ENCODE measurements at regions not wholly inside any gene's neighbourhood (a gene's known extent, or its start where the extent isn't known, plus 50 kb on each side); places are given as distances from the start of the nearest gene placed in this dataset.
A peak's percentile ranks its signal among the peaks of the same experiment; 100 is the strongest.

DNA sequence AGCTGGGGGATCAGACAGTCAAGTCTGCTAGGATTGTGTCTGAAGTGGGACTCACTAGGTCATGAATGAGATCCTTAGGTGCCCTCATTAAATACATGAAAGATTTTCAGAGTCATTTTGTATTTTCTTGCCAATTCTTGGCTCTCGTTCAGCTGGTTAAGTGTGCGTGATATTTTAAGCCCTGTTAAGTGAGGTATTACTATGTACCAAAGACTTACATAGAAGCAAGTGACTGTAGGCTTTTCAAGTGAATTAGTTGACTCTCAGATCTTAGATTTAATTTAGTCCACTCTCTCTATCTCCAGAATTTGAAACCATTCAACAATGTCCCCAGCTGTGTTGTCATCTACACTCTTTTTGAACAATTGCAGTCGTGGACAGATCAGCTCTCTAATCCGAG, 219.4 kb downstream of the FOXL1 start:
- no peaks in the 10 kb centered on the region for H3K9me3 Mint-ChIP-seq (ENCODE audit: unreplicated experiment)
- no peak overlapping the region for H3K4me3 Mint-ChIP-seq (ENCODE audit: unreplicated experiment)
- no peaks in the 10 kb centered on the region for H3K36me3 Mint-ChIP-seq (ENCODE audit: low read depth, unreplicated experiment)
- no peak for TF ChIP-seq CTCF (IDR thresholded peaks at IDR 0.05; ENCODE audit: unreplicated experiment)
- no peaks in the 10 kb centered on the region for H3K27me3 Mint-ChIP-seq (ENCODE audit: unreplicated experiment)
- peaks cover 29% of the 10 kb centered on the region for H3K4me1 Mint-ChIP-seq (ENCODE audit: unreplicated experiment)
- DNase-seq (ENCODE audit: low spot score), result no peak
- H3K27ac Mint-ChIP-seq (ENCODE audit: unreplicated experiment), result peak overlapping the region; percentile 84

- H3K27me3 Mint-ChIP-seq (ENCODE audit: unreplicated experiment), result no peaks in the 10 kb centered on the region
- no peak for DNase-seq (ENCODE audit: low spot score)
- H3K4me3 Mint-ChIP-seq (ENCODE audit: unreplicated experiment), result no peak overlapping the region
- no peaks in the 10 kb centered on the region for H3K9me3 Mint-ChIP-seq (ENCODE audit: unreplicated experiment)
- peaks cover 29% of the 10 kb centered on the region for H3K4me1 Mint-ChIP-seq (ENCODE audit: unreplicated experiment)
- no peaks in the 10 kb centered on the region for H3K36me3 Mint-ChIP-seq (ENCODE audit: low read depth, unreplicated experiment)
- TF ChIP-seq CTCF (IDR thresholded peaks at IDR 0.05; ENCODE audit: unreplicated experiment), result no peak
- H3K27ac Mint-ChIP-seq (ENCODE audit: unreplicated experiment), result no peak overlapping the region
Observed at GRCh38 chr16:86798247-86799041, 220.1 kb downstream of the FOXL1 start.

- no peak for TF ChIP-seq CTCF (IDR thresholded peaks at IDR 0.05; ENCODE audit: unreplicated experiment)
- Mint-ChIP-seq H3K27ac (ENCODE audit: unreplicated experiment) (no peak overlapping the region), H3K36me3 (ENCODE audit: low read depth, unreplicated experiment) (no peaks in the 10 kb centered on the region), H3K4me3 (ENCODE audit: unreplicated experiment) (no peak overlapping the region), H3K4me1 (ENCODE audit: unreplicated experiment) (peaks cover 29% of the 10 kb centered on the region), H3K9me3 (ENCODE audit: unreplicated experiment) (no peaks in the 10 kb centered on the region), H3K27me3 (ENCODE audit: unreplicated experiment) (peaks cover 4% of the 10 kb centered on the region)
- DNase-seq (ENCODE audit: low spot score), result no peak
Observed at GRCh38 chr16:86799367-86799766, 221.0 kb downstream of the FOXL1 start.

GRCh38 chr16:86800894-86801293, 222.5 kb downstream of the FOXL1 start:
- Mint-ChIP-seq H3K27me3 (ENCODE audit: unreplicated experiment) (peaks cover 5% of the 10 kb centered on the region), H3K36me3 (ENCODE audit: low read depth, unreplicated experiment) (no peaks in the 10 kb centered on the region), H3K27ac (ENCODE audit: unreplicated experiment) (no peak overlapping the region), H3K4me1 (ENCODE audit: unreplicated experiment) (peaks cover 27% of the 10 kb centered on the region), H3K4me3 (ENCODE audit: unreplicated experiment) (no peak overlapping the region), H3K9me3 (ENCODE audit: unreplicated experiment) (no peaks in the 10 kb centered on the region)
- TF ChIP-seq CTCF (IDR thresholded peaks at IDR 0.05; ENCODE audit: unreplicated experiment), result no peak
- no peak for DNase-seq (ENCODE audit: low spot score)

DNA sequence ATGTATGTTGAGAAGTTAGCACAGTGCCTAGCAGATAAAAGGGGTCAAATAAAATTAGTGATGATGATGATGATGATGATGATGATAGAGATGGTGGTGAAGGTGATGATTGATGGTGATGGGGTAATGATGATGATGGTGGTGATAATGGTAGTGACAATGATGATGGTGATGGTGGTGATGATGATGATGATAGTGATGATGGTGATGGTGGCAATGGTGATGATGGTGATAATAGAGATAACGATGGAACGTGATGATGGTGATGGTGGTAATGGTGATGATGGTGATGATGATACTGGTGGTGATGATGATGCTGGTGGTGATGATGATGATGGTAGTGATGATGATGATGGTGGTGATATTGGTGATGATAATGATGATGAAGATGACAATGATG, 223.7 kb downstream of the FOXL1 start:
- H3K9me3 Mint-ChIP-seq (ENCODE audit: unreplicated experiment), result no peaks in the 10 kb centered on the region
- H3K36me3 Mint-ChIP-seq (ENCODE audit: low read depth, unreplicated experiment), result no peaks in the 10 kb centered on the region
- no peak overlapping the region for H3K27ac Mint-ChIP-seq (ENCODE audit: unreplicated experiment)
- DNase-seq (ENCODE audit: low spot score), result no peak
- H3K4me3 Mint-ChIP-seq (ENCODE audit: unreplicated experiment), result no peak overlapping the region
- H3K27me3 Mint-ChIP-seq (ENCODE audit: unreplicated experiment), result peaks cover 8% of the 10 kb centered on the region
- no peak for TF ChIP-seq CTCF (IDR thresholded peaks at IDR 0.05; ENCODE audit: unreplicated experiment)
- H3K4me1 Mint-ChIP-seq (ENCODE audit: unreplicated experiment), result peaks cover 21% of the 10 kb centered on the region

All from endothelial cell (in vitro differentiated cells).